HFFc6 (cell line): ENCODE measurements at regions not wholly inside any gene's neighbourhood (a gene's known extent, or its start where the extent isn't known, plus 50 kb on each side); places are given as distances from the start of the nearest gene placed in this dataset.

Source experiments
- DNase-seq: peaks from one replicate; pipeline ENCODE4 v3.0.0-alpha.2; 2018
- H3K27ac Mint-ChIP-seq: 2 replicates; pipeline ENCODE4 v1.8.0; 2020; ENCODE audit warnings: mild to moderate bottlenecking, mixed read lengths
- H3K27me3 Mint-ChIP-seq: 2 replicates; pipeline ENCODE4 v1.8.0; 2021; ENCODE audit warnings: mild to moderate bottlenecking, moderate library complexity, mixed read lengths; ENCODE audit not compliant: insufficient read depth
- H3K36me3 Mint-ChIP-seq: 2 replicates; pipeline ENCODE4 v1.8.0; 2021; ENCODE audit warnings: low read depth, mixed read lengths
- H3K4me1 Mint-ChIP-seq: 2 replicates; pipeline ENCODE4 v1.8.0; 2020; ENCODE audit warnings: low read depth, mixed read lengths
- H3K4me3 Mint-ChIP-seq: 2 replicates; pipeline ENCODE4 v1.8.0; 2020; ENCODE audit warnings: mild to moderate bottlenecking, moderate library complexity, mixed read lengths
- H3K9me3 Mint-ChIP-seq: 2 replicates; pipeline ENCODE4 v1.8.0; 2020; ENCODE audit warnings: mild to moderate bottlenecking, mixed read lengths
- TF ChIP-seq, protein P1 (sequence below): fragments of 200-600 bp; sonication (generic); IDR thresholded peaks from 2 replicates; pipeline ENCODE4 v1.5.0; 2021; ENCODE audit warnings: antibody characterized with exemption, mild to moderate bottlenecking

DNA sequence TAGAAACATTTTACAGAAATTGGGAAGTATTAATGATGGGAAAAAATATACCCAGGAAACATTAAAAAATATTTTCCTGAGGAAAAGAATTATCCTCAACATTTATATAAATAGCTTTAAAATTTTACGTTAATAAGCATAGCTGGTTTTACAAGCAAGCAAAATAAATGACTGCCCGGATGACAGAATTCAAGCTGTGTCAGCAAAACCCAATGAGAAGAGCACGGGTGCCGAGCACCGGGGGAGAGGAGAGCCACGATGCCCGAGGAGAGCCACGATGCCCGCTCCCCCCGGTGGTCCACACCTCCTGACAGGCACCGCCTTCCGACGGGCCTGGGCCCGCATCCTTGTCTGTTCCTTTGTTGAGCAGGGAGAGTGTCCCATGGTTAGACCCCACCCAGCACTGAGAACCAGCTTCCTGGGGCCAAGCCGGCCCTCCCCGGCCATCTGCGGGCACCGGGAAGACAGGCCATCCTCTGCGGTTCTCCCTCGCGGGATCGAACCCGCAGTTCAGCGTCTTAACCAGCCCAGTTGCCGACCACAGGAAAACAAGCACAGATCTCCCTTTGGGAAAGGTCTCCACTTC lies 63.3 kb upstream of the PDE10A start:
- Mint-ChIP-seq H3K36me3 (peaks cover 7% of the 10 kb centered on the region; the same call in 1 of the 2 replicates), H3K4me1 (no peaks in the 10 kb centered on the region)

DNA sequence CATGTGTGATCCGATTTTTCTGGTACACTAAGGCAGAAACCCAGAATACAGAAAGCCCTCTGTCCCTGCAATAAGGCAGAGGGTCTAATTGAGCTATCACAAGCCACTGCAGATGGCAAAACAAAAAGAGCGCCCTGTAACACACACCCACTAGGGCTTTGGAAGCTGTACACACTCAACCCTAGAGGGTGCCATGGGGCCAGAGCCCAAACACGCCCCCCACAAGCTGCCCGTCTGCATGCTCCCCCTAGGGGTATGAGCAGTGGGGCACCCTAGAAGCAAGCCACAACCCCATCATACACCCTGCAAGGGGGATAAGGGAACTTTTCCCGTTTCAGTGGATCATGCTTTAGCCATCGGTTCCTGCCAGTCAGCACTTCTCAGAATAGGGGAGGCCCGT lies 62.2 kb upstream of the PDE10A start:
- H3K4me1 Mint-ChIP-seq, result no peaks in the 10 kb centered on the region
- peaks cover 70% of the 10 kb centered on the region for H3K9me3 Mint-ChIP-seq
- DNase-seq, result no peak
- TF ChIP-seq, protein P1, sequence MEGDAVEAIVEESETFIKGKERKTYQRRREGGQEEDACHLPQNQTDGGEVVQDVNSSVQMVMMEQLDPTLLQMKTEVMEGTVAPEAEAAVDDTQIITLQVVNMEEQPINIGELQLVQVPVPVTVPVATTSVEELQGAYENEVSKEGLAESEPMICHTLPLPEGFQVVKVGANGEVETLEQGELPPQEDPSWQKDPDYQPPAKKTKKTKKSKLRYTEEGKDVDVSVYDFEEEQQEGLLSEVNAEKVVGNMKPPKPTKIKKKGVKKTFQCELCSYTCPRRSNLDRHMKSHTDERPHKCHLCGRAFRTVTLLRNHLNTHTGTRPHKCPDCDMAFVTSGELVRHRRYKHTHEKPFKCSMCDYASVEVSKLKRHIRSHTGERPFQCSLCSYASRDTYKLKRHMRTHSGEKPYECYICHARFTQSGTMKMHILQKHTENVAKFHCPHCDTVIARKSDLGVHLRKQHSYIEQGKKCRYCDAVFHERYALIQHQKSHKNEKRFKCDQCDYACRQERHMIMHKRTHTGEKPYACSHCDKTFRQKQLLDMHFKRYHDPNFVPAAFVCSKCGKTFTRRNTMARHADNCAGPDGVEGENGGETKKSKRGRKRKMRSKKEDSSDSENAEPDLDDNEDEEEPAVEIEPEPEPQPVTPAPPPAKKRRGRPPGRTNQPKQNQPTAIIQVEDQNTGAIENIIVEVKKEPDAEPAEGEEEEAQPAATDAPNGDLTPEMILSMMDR, result no peak
- no peaks in the 10 kb centered on the region; the same call in 1 of the 2 replicates for H3K27me3 Mint-ChIP-seq
- no peak overlapping the region for H3K4me3 Mint-ChIP-seq
- H3K27ac Mint-ChIP-seq, result no peak overlapping the region
- H3K36me3 Mint-ChIP-seq, result peaks cover 7% of the 10 kb centered on the region; the same call in 1 of the 2 replicates

More for the DNA sequence above, 63.3 kb upstream of the PDE10A start:
- Mint-ChIP-seq H3K9me3 (peaks cover 66% of the 10 kb centered on the region), H3K27ac (no peak overlapping the region), H3K27me3 (no peaks in the 10 kb centered on the region), H3K4me3 (no peak overlapping the region)
- DNase-seq, result no peak
- TF ChIP-seq, protein P1, result no peak

DNA sequence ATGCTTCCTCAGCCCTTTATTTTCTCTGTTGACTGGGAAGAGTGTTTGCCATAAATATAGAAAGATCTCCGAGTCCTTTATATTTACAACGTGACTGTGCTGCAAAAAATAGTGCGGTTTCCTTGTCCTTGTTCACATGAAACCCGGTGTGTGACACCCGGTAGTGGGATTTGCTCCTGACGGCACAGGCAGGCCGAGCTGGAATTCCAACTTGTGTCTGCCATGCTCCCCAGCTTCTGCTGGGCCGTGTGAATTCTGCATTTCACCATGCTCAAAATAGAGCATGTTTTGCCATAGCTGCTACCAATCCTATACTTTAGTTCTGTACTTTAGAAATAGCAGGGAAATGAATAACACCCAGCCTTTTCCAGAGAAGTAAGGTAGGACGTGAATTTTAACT lies 60.3 kb upstream of the PDE10A start:
- Mint-ChIP-seq H3K27me3 (no peaks in the 10 kb centered on the region; the same call in 1 of the 2 replicates), H3K36me3 (peaks cover 7% of the 10 kb centered on the region; the same call in 1 of the 2 replicates), H3K9me3 (peaks cover 77% of the 10 kb centered on the region), H3K4me3 (no peak overlapping the region), H3K27ac (no peak overlapping the region), H3K4me1 (no peaks in the 10 kb centered on the region)
- TF ChIP-seq, protein P1, result no peak
- no peak for DNase-seq

DNA sequence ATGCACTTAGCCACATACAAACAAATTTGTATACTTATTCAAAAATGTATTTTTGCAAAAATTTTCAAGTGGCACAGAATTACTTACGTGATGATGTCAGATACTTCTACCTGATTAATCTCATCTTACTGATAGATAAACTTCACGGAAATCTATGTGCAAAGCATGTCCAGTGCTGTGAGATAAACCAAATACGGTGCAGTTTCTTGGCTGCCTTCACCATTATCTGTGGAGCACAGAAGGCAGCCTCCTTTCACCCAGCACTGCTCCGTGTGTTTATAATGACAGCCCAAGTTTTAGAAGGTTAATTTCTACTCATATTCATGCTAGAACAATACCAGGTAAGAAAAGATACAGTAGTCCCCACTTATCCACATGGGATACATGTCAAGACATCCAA lies 59.0 kb upstream of the PDE10A start:
- Mint-ChIP-seq H3K27ac (no peak overlapping the region), H3K9me3 (peaks cover 76% of the 10 kb centered on the region), H3K4me3 (no peak overlapping the region), H3K4me1 (no peaks in the 10 kb centered on the region), H3K27me3 (no peaks in the 10 kb centered on the region; the same call in 1 of the 2 replicates), H3K36me3 (peaks cover 7% of the 10 kb centered on the region; the same call in 1 of the 2 replicates)
- TF ChIP-seq, protein P1, result no peak
- no peak for DNase-seq

DNA sequence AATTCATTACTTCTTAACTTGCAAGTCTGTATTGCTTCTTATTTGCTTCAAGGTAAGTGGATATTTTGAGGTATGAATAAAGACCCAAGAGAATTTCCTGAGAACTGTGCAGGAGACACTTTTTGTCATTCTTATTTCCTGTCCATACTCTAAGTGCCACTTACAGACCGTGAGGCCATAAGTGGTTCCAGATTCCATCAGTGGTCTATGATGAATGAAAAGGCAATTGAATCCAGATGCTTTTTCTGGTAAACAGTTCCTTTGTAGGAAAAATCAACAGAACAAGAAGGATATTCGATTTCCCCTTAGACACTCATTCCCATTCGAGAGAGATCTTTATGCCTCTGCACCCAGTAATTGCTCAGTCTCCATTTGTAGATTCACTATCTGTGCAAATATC lies 58.3 kb upstream of the PDE10A start:
- no peak for DNase-seq
- no peaks in the 10 kb centered on the region for H3K4me1 Mint-ChIP-seq
- H3K27ac Mint-ChIP-seq, result no peak overlapping the region
- H3K36me3 Mint-ChIP-seq, result peaks cover 7% of the 10 kb centered on the region; the same call in 1 of the 2 replicates
- peaks cover 76% of the 10 kb centered on the region for H3K9me3 Mint-ChIP-seq
- no peak overlapping the region for H3K4me3 Mint-ChIP-seq
- no peaks in the 10 kb centered on the region; the same call in 1 of the 2 replicates for H3K27me3 Mint-ChIP-seq
- TF ChIP-seq, protein P1, result no peak
